IMR-90 (cell line): ENCODE measurements at regions not wholly inside any gene's neighbourhood (a gene's known extent, or its start where the extent isn't known, plus 50 kb on each side); places are given as distances from the start of the nearest gene placed in this dataset.

Source experiments
- ATAC-seq: fragments of 200-7000 bp; cut with Tn5 transposase; 2 replicates; pipeline ENCODE4 v1.9.1; 2020; ENCODE audit warnings: low read depth, mild to moderate bottlenecking, moderate library complexity
- BruUV-seq: library from RNA; stranded (reverse); fragments of 400-500 nt; replicated peaks from 2 replicates; lab custom pipeline; 2021; lab: Mats Ljungman, UMichigan
- CTCF ChIA-PET: fragments of 300-600 bp; formaldehyde crosslinking; extraction: SDS; loops from one replicate; lab custom pipeline; 2021; ENCODE audit warnings: antibody characterized with exemption; lab: Yijun Ruan, JAX
- POLR2A ChIA-PET: fragments of 300-600 bp; sonication (Branson Sonifier 250); formaldehyde crosslinking; loops from one replicate; lab custom pipeline; 2022; ENCODE audit warnings: antibody characterized with exemption; ENCODE audit not compliant: unreplicated experiment; lab: Charles Lee
- DNase-seq: peaks from one replicate; pipeline ENCODE4 v3.0.0; 2013
- H2AFZ ChIP-seq: replicated peaks from 2 replicates; pipeline ENCODE3; 2013; ENCODE audit warnings: low read length, mild to moderate bottlenecking; ENCODE audit not compliant: poor library complexity
- H2AK5ac ChIP-seq: 2 replicates; pipeline ENCODE4 v1.6.1; 2013; ENCODE audit warnings: low read depth, low read length, inconsistent platforms
- H2AK9ac ChIP-seq: replicated peaks from 2 replicates; pipeline ENCODE3; 2013; ENCODE audit warnings: mild to moderate bottlenecking, low read depth, low read length, moderate library complexity; ENCODE audit not compliant: poor library complexity
- H2BK120ac ChIP-seq: 2 replicates; pipeline ENCODE4 v1.6.1; 2013; ENCODE audit warnings: low read depth, low read length, inconsistent platforms
- H2BK15ac ChIP-seq: 3 replicates; pipeline ENCODE4 v1.6.1; 2013; ENCODE audit warnings: low read depth, low read length, inconsistent platforms
- H2BK20ac ChIP-seq: 2 replicates; pipeline ENCODE4 v1.6.1; 2013; ENCODE audit warnings: low read depth, mild to moderate bottlenecking, inconsistent platforms, low read length, moderate library complexity
- H2BK5ac ChIP-seq: 2 replicates; pipeline ENCODE4 v1.6.1; 2013; ENCODE audit warnings: mild to moderate bottlenecking, low read depth, low read length, inconsistent platforms; ENCODE audit not compliant: poor library complexity, severe bottlenecking
- H3K14ac ChIP-seq: replicated peaks from 2 replicates; pipeline ENCODE4 v1.6.1; 2013; ENCODE audit warnings: low read depth, low read length, inconsistent platforms
- H3K18ac ChIP-seq: 2 replicates; pipeline ENCODE4 v1.6.1; 2013; ENCODE audit warnings: low read depth, low read length, control low read depth
- H3K23ac ChIP-seq: 2 replicates; pipeline ENCODE4 v1.6.1; 2013; ENCODE audit warnings: low read depth, low read length, inconsistent platforms
- H3K27ac ChIP-seq: 2 replicates; pipeline ENCODE4 v1.5.1; 2013; ENCODE audit warnings: mild to moderate bottlenecking, control low read depth, low read length; ENCODE audit not compliant: insufficient read depth
- H3K27me3 ChIP-seq: 2 replicates; pipeline ENCODE4 v1.6.1; 2013; ENCODE audit warnings: low read length; ENCODE audit not compliant: control insufficient read depth, insufficient read depth
- H3K36me3 ChIP-seq: 2 replicates; pipeline ENCODE4 v1.6.1; 2013; ENCODE audit warnings: low read length, mixed read lengths; ENCODE audit not compliant: control insufficient read depth, insufficient read depth
- H3K4ac ChIP-seq: 2 replicates; pipeline ENCODE4 v1.6.1; 2013; ENCODE audit warnings: low read depth, low read length, inconsistent platforms
- H3K4me1 ChIP-seq: 2 replicates; pipeline ENCODE4 v1.6.1; 2013; ENCODE audit warnings: low read length, mixed read lengths; ENCODE audit not compliant: control insufficient read depth, insufficient read depth
- H3K4me2 ChIP-seq: 2 replicates; pipeline ENCODE4 v1.6.1; 2013; ENCODE audit warnings: low read depth, mild to moderate bottlenecking, control low read depth, low read length, moderate library complexity
- H3K4me3 ChIP-seq: 2 replicates; pipeline ENCODE4 v1.5.1; 2013; ENCODE audit warnings: low read depth, mild to moderate bottlenecking, control low read depth, low read length, moderate library complexity; ENCODE audit not compliant: insufficient read depth
- H3K56ac ChIP-seq: 2 replicates; pipeline ENCODE4 v1.6.1; 2013; ENCODE audit warnings: low read length, inconsistent platforms; ENCODE audit not compliant: insufficient read depth; ENCODE audit errors: extremely low read depth
- H3K79me1 ChIP-seq, 2 experiments: 2 replicates each; pipeline ENCODE4 v1.6.1; 2013; ENCODE audit warnings: low read length in 2 of 2, inconsistent platforms in 1 of 2, low read depth in 1 of 2
- H3K9ac ChIP-seq: 2 replicates; pipeline ENCODE4 v1.6.1; 2013; ENCODE audit warnings: low read depth, low read length, control low read depth
- H3K9me1 ChIP-seq: 2 replicates; pipeline ENCODE4 v1.6.1; 2013; ENCODE audit warnings: low read length, inconsistent platforms; ENCODE audit not compliant: insufficient read depth
- H3K9me3 ChIP-seq: 2 replicates; pipeline ENCODE4 v1.6.1; 2013; ENCODE audit warnings: low read length; ENCODE audit not compliant: control insufficient read depth, insufficient read depth
- H4K20me1 ChIP-seq: 2 replicates; pipeline ENCODE4 v1.6.1; 2013; ENCODE audit warnings: low read length, inconsistent platforms; ENCODE audit not compliant: insufficient read depth
- H4K5ac ChIP-seq: 2 replicates; pipeline ENCODE4 v1.6.1; 2013; ENCODE audit warnings: mild to moderate bottlenecking, low read depth, low read length, control low read depth
- H4K8ac ChIP-seq, 2 experiments: 2 replicates each; pipeline ENCODE4 v1.6.1; 2013; ENCODE audit warnings: low read depth in 2 of 2, low read length in 2 of 2, control low read depth in 1 of 2, inconsistent platforms in 1 of 2
- H4K91ac ChIP-seq: 2 replicates; pipeline ENCODE4 v1.6.1; 2013; ENCODE audit warnings: low read depth, low read length, inconsistent platforms; ENCODE audit not compliant: insufficient read depth
- CEBPB ChIP-seq: IDR thresholded peaks from 2 replicates; pipeline ENCODE4 v1.6.1; 2012; ENCODE audit warnings: low read depth, low read length, improper control_type of control experiment
- CHD1 ChIP-seq: IDR thresholded peaks from 2 replicates; pipeline ENCODE4 v1.6.1; 2012; ENCODE audit warnings: low read depth, low read length, improper control_type of control experiment
- FOS ChIP-seq: fragments of 150-350 bp; IDR thresholded peaks from 2 replicates; pipeline ENCODE4 v1.6.1; 2016; ENCODE audit warnings: low read depth, low read length
- MAFK ChIP-seq: IDR thresholded peaks from 2 replicates; pipeline ENCODE4 v1.6.1; 2012; ENCODE audit warnings: low read depth, low read length, improper control_type of control experiment
- MAZ ChIP-seq: IDR thresholded peaks from 2 replicates; pipeline ENCODE4 v1.6.1; 2012; ENCODE audit warnings: low read depth, mild to moderate bottlenecking, low read length, improper control_type of control experiment, moderate library complexity, borderline replicate concordance
- MXI1 ChIP-seq: IDR thresholded peaks from 2 replicates; pipeline ENCODE4 v1.6.1; 2012; ENCODE audit warnings: low read depth, mild to moderate bottlenecking, low read length, moderate library complexity, borderline replicate concordance
- NFE2L2 ChIP-seq: fragments of 150-350 bp; IDR thresholded peaks from 2 replicates; pipeline ENCODE4 v1.6.1; 2016; ENCODE audit warnings: low read depth, mild to moderate bottlenecking, low read length
- POLR2A ChIP-seq: IDR thresholded peaks from 2 replicates; pipeline ENCODE4 v1.6.1; 2012; ENCODE audit warnings: mild to moderate bottlenecking, low read depth, low read length
- RAD21 ChIP-seq: IDR thresholded peaks from 2 replicates; pipeline ENCODE4 v1.6.1; 2012; ENCODE audit warnings: low read length, improper control_type of control experiment
- RCOR1 ChIP-seq: IDR thresholded peaks from 2 replicates; pipeline ENCODE4 v1.6.1; 2012; ENCODE audit warnings: mild to moderate bottlenecking, low read length, improper control_type of control experiment; ENCODE audit not compliant: insufficient replicate concordance
- RFX5 ChIP-seq: IDR thresholded peaks from 2 replicates; pipeline ENCODE4 v1.8.0; 2012; ENCODE audit warnings: low read depth, mild to moderate bottlenecking, low read length, moderate library complexity
- SMC3 ChIP-seq: fragments of 150-350 bp; IDR thresholded peaks from 2 replicates; pipeline ENCODE4 v1.6.1; 2016; ENCODE audit warnings: low read depth, mild to moderate bottlenecking, antibody characterized with exemption, low read length, moderate library complexity
- WGBS, 2 experiments: methylation state at CpG; one replicate each; pipeline versions ENCODE4 v1.1.5 to v1.1.7; 2013; ENCODE audit warnings: missing lambda C conversion rate in 2 of 2; ENCODE audit not compliant: insufficient read length in 1 of 2; ENCODE audit errors: extremely low coverage in 2 of 2; 5-methylcytosine and 5-hydroxymethylcytosine counted together
- dilution Hi-C: fragments of 300-500 bp; cut with HindIII; formaldehyde crosslinking; loops from one replicate; pipeline ENCODE4 v1.14.3; 2018; ENCODE audit warnings: low sequenced_read_pairs; ENCODE audit not compliant: unreplicated experiment
- in situ Hi-C: fragments of 300-500 bp; cut with MboI; formaldehyde crosslinking; loops from 3 replicates; pipeline ENCODE4 v1.14.3; 2019; ENCODE audit warnings: low sequenced_read_pairs, inconsistent platforms, mixed read lengths
- intact Hi-C: fragments of 100-400 bp; cut with micrococcal nuclease; formaldehyde crosslinking; loops from 2 replicates; pipeline ENCODE4 v1.10.0; 2022
- TF ChIP-seq, protein P1 (sequence below): fragments of 150-350 bp; IDR thresholded peaks from 2 replicates; pipeline ENCODE4 v1.6.1; 2016; ENCODE audit warnings: low read depth, mild to moderate bottlenecking, low read length, moderate library complexity, borderline replicate concordance
- TF ChIP-seq, protein P2 (sequence below): fragments of 150-350 bp; IDR thresholded peaks from 2 replicates; pipeline ENCODE4 v1.6.1; 2017; ENCODE audit warnings: mild to moderate bottlenecking, antibody characterized with exemption, low read length, low read depth

DNA sequence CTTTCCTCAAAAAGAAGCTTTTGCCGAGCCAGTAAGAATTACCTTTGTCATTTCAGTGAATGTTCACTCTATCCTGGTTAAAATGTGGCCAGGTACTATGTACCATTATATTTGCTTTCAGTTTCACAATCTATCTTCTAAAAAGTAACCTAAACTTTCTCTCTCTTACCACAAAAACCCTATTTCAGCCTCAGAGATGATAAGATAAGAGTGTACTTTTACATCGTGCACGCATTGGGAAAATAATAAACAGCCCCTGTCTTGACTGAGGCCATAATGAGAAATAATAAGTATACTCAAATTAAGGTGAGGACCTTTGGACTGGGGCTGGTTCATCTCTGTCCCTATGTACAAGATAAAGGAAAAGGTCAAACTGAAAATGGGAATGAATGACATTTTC, 77.7 kb downstream of the ZNF726 start:
- dilution Hi-C loops, result no loop called here
- no TSS peak for BruUV-seq
- no CpG with 5 or more reads among the region's 3 CpGs for WGBS, 2 experiments

More for the DNA sequence above, 77.7 kb downstream of the ZNF726 start:
- Histone ChIP-seq H3K36me3 (no peaks in the 10 kb centered on the region), H3K9me1 (no peaks in the 10 kb centered on the region), H3K14ac (no peak overlapping the region), H3K4me3 (no peak overlapping the region), H2BK15ac (no peak overlapping the region), H3K27ac (no peak overlapping the region), H3K9ac (no peak overlapping the region), H3K9me3 (peaks cover 11% of the 10 kb centered on the region; the same call in 1 of the 2 replicates), H2BK120ac (no peak overlapping the region), H2AK5ac (no peak overlapping the region), H4K8ac (no peak overlapping the region), H3K4me1 (no peaks in the 10 kb centered on the region), H3K56ac (no peak overlapping the region), H2BK5ac (no peak overlapping the region), H2AK9ac (no peak overlapping the region), H3K27me3 (no peaks in the 10 kb centered on the region), H3K4me2 (no peak overlapping the region), H3K23ac (no peak overlapping the region), H2BK20ac (no peak overlapping the region), H4K91ac (no peak overlapping the region), H3K18ac (no peak overlapping the region), H2AFZ (no peak overlapping the region), H3K4ac (no peak overlapping the region), H4K20me1 (no peaks in the 10 kb centered on the region), H3K79me1 (no peaks in the 10 kb centered on the region), H4K5ac (no peak overlapping the region)
- intact Hi-C loops (no loop called here), in situ Hi-C loops (no loop called here)
- POLR2A ChIA-PET, result no interaction called here
- no peak for DNase-seq
- CTCF ChIA-PET, result interaction anchor here (1.0 kb wide), 1 partner anchor 22 kb away, joined by 6 read pairs; no protein-coding TSS in a partner anchor
- TF ChIP-seq RAD21, result no peak
- TF ChIP-seq CHD1, result no peak
- TF ChIP-seq FOS, result no peak
- TF ChIP-seq, protein P1, sequence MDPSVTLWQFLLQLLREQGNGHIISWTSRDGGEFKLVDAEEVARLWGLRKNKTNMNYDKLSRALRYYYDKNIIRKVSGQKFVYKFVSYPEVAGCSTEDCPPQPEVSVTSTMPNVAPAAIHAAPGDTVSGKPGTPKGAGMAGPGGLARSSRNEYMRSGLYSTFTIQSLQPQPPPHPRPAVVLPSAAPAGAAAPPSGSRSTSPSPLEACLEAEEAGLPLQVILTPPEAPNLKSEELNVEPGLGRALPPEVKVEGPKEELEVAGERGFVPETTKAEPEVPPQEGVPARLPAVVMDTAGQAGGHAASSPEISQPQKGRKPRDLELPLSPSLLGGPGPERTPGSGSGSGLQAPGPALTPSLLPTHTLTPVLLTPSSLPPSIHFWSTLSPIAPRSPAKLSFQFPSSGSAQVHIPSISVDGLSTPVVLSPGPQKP, result no peak
- no peak for TF ChIP-seq MXI1
- TF ChIP-seq RFX5, result no peak
- TF ChIP-seq, protein P2, sequence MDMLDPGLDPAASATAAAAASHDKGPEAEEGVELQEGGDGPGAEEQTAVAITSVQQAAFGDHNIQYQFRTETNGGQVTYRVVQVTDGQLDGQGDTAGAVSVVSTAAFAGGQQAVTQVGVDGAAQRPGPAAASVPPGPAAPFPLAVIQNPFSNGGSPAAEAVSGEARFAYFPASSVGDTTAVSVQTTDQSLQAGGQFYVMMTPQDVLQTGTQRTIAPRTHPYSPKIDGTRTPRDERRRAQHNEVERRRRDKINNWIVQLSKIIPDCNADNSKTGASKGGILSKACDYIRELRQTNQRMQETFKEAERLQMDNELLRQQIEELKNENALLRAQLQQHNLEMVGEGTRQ, result no peak
- TF ChIP-seq RCOR1, result no peak
- no peak for TF ChIP-seq MAZ
- TF ChIP-seq NFE2L2, result no peak
- TF ChIP-seq CEBPB, result no peak
- no peak for TF ChIP-seq MAFK
- no peak for TF ChIP-seq POLR2A
- TF ChIP-seq SMC3, result no peak
- no peak for ATAC-seq
